Motor neuron (in vitro differentiated cells): ENCODE measurements at regions not wholly inside any gene's neighbourhood (a gene's known extent, or its start where the extent isn't known, plus 50 kb on each side); places are given as distances from the start of the nearest gene placed in this dataset.
"Not testable (repeated sequence)": the region's sequence is repeated elsewhere in the genome, so short reads cannot be mapped to it uniquely, and the experiment has no call there.

ENCODE experiments used
- ATAC-seq, 8 experiments: fragments of 200-7000 bp; cut with Tn5 transposase; replicated peaks in 6 of 8; 2 replicates each; pipeline ENCODE4 v1.8.0; 2021; ENCODE audit warnings: mild to moderate bottlenecking in 8 of 8, moderate library complexity in 8 of 8
- H3K27ac ChIP-seq, 2 donors: fragments of 250-450 bp; sonication (Bioruptor Pico); 2 replicates each; pipeline ENCODE4 v1.9.0; 2021; ENCODE audit warnings: antibody characterized with exemption in 2 of 2, mild to moderate bottlenecking in 2 of 2, moderate library complexity in 1 of 2
- H3K4me1 ChIP-seq, 2 donors: fragments of 250-450 bp; sonication (Bioruptor Pico); replicated peaks in 1 of 2; 2 replicates each; pipeline ENCODE4 v1.6.1; 2021; ENCODE audit warnings: antibody characterized with exemption in 2 of 2, mild to moderate bottlenecking in 2 of 2, moderate library complexity in 1 of 2
- H3K4me3 ChIP-seq, 5 donors: fragments of 250-450 bp; sonication (Bioruptor Pico); 2 replicates each; pipeline ENCODE4 v1.9.0; 2021; ENCODE audit warnings: antibody characterized with exemption in 5 of 5, mild to moderate bottlenecking in 5 of 5, moderate library complexity in 4 of 5
- WGBS, 10 experiments: fragments of 450-650 bp; shearing (Covaris generic); methylation state at CpG; one replicate each; pipeline ENCODE4 v1.0.0; 2022; 5-methylcytosine and 5-hydroxymethylcytosine counted together
- in situ Hi-C, 9 experiments: fragments of 400-800 bp; cut with MboI; loops; one replicate each; pipeline ENCODE4 v1.15.0; 2021; ENCODE audit warnings: low sequenced_read_pairs in 9 of 9, low pct_unique_long_range_greater_than_20kb in 2 of 9; ENCODE audit not compliant: unreplicated experiment in 9 of 9

- Histone ChIP-seq H3K4me3 (no peak overlapping the region), H3K4me1 (no peaks in the 10 kb centered on the region), H3K27ac (no peak overlapping the region)
- WGBS, 10 experiments: 0 to 82% (median 39%) methylated on average over 1 to 2 of the region's 2 CpGs; no CpG with 5 or more reads in 4 of the 10 experiments
- in situ Hi-C loops: no loop called here
- ATAC-seq: no peak
These were observed 1320.1 kb downstream of the RPA4 start for GRCh38 chrX:98203800-98204199.

GRCh38 chrX:98207947-98208346 lies 1324.2 kb downstream of the RPA4 start:
- no peak overlapping the region for H3K4me3 ChIP-seq
- WGBS, 10 experiments: 0 to 100% (median 41%) methylated on average over 1 to 3 of the region's 3 CpGs; no CpG with 5 or more reads in 5 of the 10 experiments
- no peak for ATAC-seq
- in situ Hi-C loops: no loop called here
- no peak overlapping the region for H3K27ac ChIP-seq
- no peaks in the 10 kb centered on the region for H3K4me1 ChIP-seq

GRCh38 chrX:98231003-98231402 lies 1347.3 kb downstream of the RPA4 start:
- no peaks in the 10 kb centered on the region for H3K4me1 ChIP-seq
- in situ Hi-C loops: no loop called here
- ATAC-seq: no peak
- no peak overlapping the region for H3K27ac ChIP-seq
- H3K4me3 ChIP-seq: no peak overlapping the region

- in situ Hi-C loops: not testable (repeated sequence)
These were observed 1356.4 kb downstream of the RPA4 start for GRCh38 chrX:98240061-98240460.

GRCh38 chrX:98263135-98263534 lies 1379.4 kb downstream of the RPA4 start:
- Histone ChIP-seq H3K27ac (no peak overlapping the region), H3K4me3 (no peak overlapping the region), H3K4me1 (no peaks in the 10 kb centered on the region)
- in situ Hi-C loops: no loop called here
- peak in 1 of 8 experiments; percentile 68 for ATAC-seq

More at GRCh38 chrX:98240061-98240460, 1356.4 kb downstream of the RPA4 start:
- 49% methylated on average over 3 of the region's 6 CpGs; no CpG with 5 or more reads in 9 of the 10 experiments for WGBS, 10 experiments
- not testable (repeated sequence) for H3K4me1 ChIP-seq, H3K4me3 ChIP-seq, H3K27ac ChIP-seq, ATAC-seq

- H3K4me3 ChIP-seq: no peak overlapping the region
- H3K27ac ChIP-seq: no peak overlapping the region
- in situ Hi-C loops: no loop called here
- ATAC-seq: no peak
- H3K4me1 ChIP-seq: no peaks in the 10 kb centered on the region
These were observed 1406.0 kb downstream of the RPA4 start for GRCh38 chrX:98289726-98290125.

- Histone ChIP-seq H3K4me1 (no peaks in the 10 kb centered on the region), H3K27ac (no peak overlapping the region), H3K4me3 (no peak overlapping the region)
- in situ Hi-C loops: no loop called here
- ATAC-seq: no peak
These were observed 1410.6 kb downstream of the RPA4 start for GRCh38 chrX:98294310-98294709.

- no peak overlapping the region for H3K4me3 ChIP-seq
- H3K27ac ChIP-seq: no peak overlapping the region
- ATAC-seq: no peak
- 7 to 46% methylated on average over 2 of the region's 2 CpGs; no CpG with 5 or more reads in 8 of the 10 experiments for WGBS, 10 experiments
- in situ Hi-C loops: no loop called here
- H3K4me1 ChIP-seq: no peaks in the 10 kb centered on the region
These were observed 1412.4 kb downstream of the RPA4 start for GRCh38 chrX:98296129-98296528.

- no peaks in the 10 kb centered on the region for H3K4me1 ChIP-seq
- H3K4me3 ChIP-seq: no peak overlapping the region
- in situ Hi-C loops: no loop called here
- ATAC-seq: no peak
- no peak overlapping the region for H3K27ac ChIP-seq
These were observed 1416.1 kb downstream of the RPA4 start for GRCh38 chrX:98299785-98300184.

- H3K27ac ChIP-seq, H3K4me3 ChIP-seq, in situ Hi-C loops, H3K4me1 ChIP-seq, ATAC-seq: not testable (repeated sequence)
- no CpG with 5 or more reads among the region's 13 CpGs for WGBS, 10 experiments
These were observed 1416.8 kb downstream of the RPA4 start for GRCh38 chrX:98300536-98300935.

- H3K4me3 ChIP-seq: no peak overlapping the region
- no peak overlapping the region for H3K27ac ChIP-seq
- H3K4me1 ChIP-seq: no peaks in the 10 kb centered on the region
- WGBS, 10 experiments: 0 to 100% (median 46%) methylated on average over 1 to 2 of the region's 2 CpGs; no CpG with 5 or more reads in 5 of the 10 experiments
- in situ Hi-C loops: no loop called here
- ATAC-seq: no peak
These were observed 1447.7 kb downstream of the RPA4 start for GRCh38 chrX:98331407-98331806.

- in situ Hi-C loops: no loop called here
- 0 to 100% (median 14%) methylated on average over 1 of the region's 2 CpGs; no CpG with 5 or more reads in 5 of the 10 experiments for WGBS, 10 experiments
These were observed 1454.8 kb downstream of the RPA4 start for GRCh38 chrX:98338544-98338943.

GRCh38 chrX:98350940-98351339 lies 1467.2 kb downstream of the RPA4 start:
- no peak for ATAC-seq
- in situ Hi-C loops: no loop called here
- no peak overlapping the region for H3K4me3 ChIP-seq
- no peak overlapping the region for H3K27ac ChIP-seq
- H3K4me1 ChIP-seq: no peaks in the 10 kb centered on the region

More at GRCh38 chrX:98338544-98338943, 1454.8 kb downstream of the RPA4 start:
- no peak for ATAC-seq
- no peak overlapping the region for H3K4me3 ChIP-seq
- H3K27ac ChIP-seq: no peak overlapping the region
- H3K4me1 ChIP-seq: no peaks in the 10 kb centered on the region

GRCh38 chrX:98357146-98357545 lies 1473.4 kb downstream of the RPA4 start:
- ATAC-seq: no peak
- Histone ChIP-seq H3K4me1 (no peaks in the 10 kb centered on the region), H3K27ac (no peak overlapping the region), H3K4me3 (no peak overlapping the region)
- in situ Hi-C loops: no loop called here

GRCh38 chrX:98362630-98363029 lies 1478.9 kb downstream of the RPA4 start:
- H3K4me1 ChIP-seq: no peaks in the 10 kb centered on the region
- no peak for ATAC-seq
- H3K27ac ChIP-seq: no peak overlapping the region
- in situ Hi-C loops: no loop called here
- no peak overlapping the region for H3K4me3 ChIP-seq
